Large intestine (tissue), 3 donors: ENCODE measurements at regions not wholly inside any gene's neighbourhood (a gene's known extent, or its start where the extent isn't known, plus 50 kb on each side); places are given as distances from the start of the nearest gene placed in this dataset.

Experiments used
- DNase-seq, 2 donors: peaks; one replicate each; pipeline versions ENCODE4 v3.0.0 to v3.0.0-alpha.2; 2013
- H3K27ac ChIP-seq: one replicate; pipeline ENCODE4 v1.5.1; 2013; ENCODE audit warnings: low read length
- H3K27me3 ChIP-seq: 2 replicates; pipeline ENCODE4 v1.6.1; 2013; ENCODE audit warnings: low read length; ENCODE audit not compliant: control insufficient read depth, insufficient read depth
- H3K36me3 ChIP-seq: 2 replicates; pipeline ENCODE4 v1.6.1; 2013; ENCODE audit warnings: low read length; ENCODE audit not compliant: control insufficient read depth, insufficient read depth
- H3K4me1 ChIP-seq: one replicate; pipeline ENCODE4 v1.6.1; 2013; ENCODE audit warnings: low read length; ENCODE audit not compliant: control insufficient read depth, insufficient read depth
- H3K4me3 ChIP-seq: one replicate; pipeline ENCODE4 v1.5.1; 2013; ENCODE audit warnings: low read length
- H3K9me3 ChIP-seq: one replicate; pipeline ENCODE4 v1.6.1; 2013; ENCODE audit warnings: mild to moderate bottlenecking, low read depth, low read length, moderate library complexity; ENCODE audit not compliant: control insufficient read depth
- WGBS: methylation state at CpG from one replicate; pipeline ENCODE4 v1.1.5; 2013; ENCODE audit warnings: low lambda C conversion rate; ENCODE audit not compliant: insufficient coverage; 5-methylcytosine and 5-hydroxymethylcytosine counted together

DNA sequence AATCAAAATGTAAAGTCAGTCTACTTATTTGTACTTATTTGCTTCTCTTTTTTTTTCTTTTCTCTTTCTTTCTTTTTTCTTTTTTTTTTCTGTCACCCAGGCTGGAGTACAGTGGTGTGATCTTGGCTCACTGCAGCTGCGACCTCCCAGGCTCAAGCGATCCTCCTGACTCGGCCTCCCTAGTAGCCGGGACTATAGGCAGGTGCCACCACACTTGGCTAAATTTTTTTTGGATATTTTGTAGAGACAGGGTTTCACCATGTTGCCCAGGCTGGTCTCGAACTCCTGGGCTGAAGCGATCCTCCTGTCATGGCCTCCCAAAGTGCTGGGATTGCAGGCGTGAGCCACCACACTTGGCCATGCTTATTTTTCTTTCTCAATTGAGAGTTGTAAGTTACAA lies 98.8 kb upstream of the ZBTB40 start:
- H3K9me3 ChIP-seq: no peaks in the 10 kb centered on the region
- H3K27me3 ChIP-seq: peaks cover 54% of the 10 kb centered on the region
- no peaks in the 10 kb centered on the region for H3K36me3 ChIP-seq
- no peak for DNase-seq
- no peak overlapping the region for H3K4me3 ChIP-seq
- H3K27ac ChIP-seq: no peak overlapping the region
- WGBS: 100% methylated on average over 1 of the region's 7 CpGs
- peaks cover 11% of the 10 kb centered on the region for H3K4me1 ChIP-seq

GRCh38 chr1:22359427-22359826 lies 92.2 kb upstream of the ZBTB40 start:
- WGBS: no CpG with 5 or more reads among the region's 4 CpGs
- no peaks in the 10 kb centered on the region for H3K4me1 ChIP-seq
- no peaks in the 10 kb centered on the region for H3K9me3 ChIP-seq
- no peak overlapping the region for H3K27ac ChIP-seq
- no peaks in the 10 kb centered on the region for H3K36me3 ChIP-seq
- H3K27me3 ChIP-seq: peaks cover 8% of the 10 kb centered on the region
- no peak for DNase-seq
- H3K4me3 ChIP-seq: no peak overlapping the region

GRCh38 chr1:22362626-22363402 lies 88.8 kb upstream of the ZBTB40 start:
- no peaks in the 10 kb centered on the region for H3K9me3 ChIP-seq
- no CpG with 5 or more reads among the region's 6 CpGs for WGBS
- H3K4me3 ChIP-seq: no peak overlapping the region

DNA sequence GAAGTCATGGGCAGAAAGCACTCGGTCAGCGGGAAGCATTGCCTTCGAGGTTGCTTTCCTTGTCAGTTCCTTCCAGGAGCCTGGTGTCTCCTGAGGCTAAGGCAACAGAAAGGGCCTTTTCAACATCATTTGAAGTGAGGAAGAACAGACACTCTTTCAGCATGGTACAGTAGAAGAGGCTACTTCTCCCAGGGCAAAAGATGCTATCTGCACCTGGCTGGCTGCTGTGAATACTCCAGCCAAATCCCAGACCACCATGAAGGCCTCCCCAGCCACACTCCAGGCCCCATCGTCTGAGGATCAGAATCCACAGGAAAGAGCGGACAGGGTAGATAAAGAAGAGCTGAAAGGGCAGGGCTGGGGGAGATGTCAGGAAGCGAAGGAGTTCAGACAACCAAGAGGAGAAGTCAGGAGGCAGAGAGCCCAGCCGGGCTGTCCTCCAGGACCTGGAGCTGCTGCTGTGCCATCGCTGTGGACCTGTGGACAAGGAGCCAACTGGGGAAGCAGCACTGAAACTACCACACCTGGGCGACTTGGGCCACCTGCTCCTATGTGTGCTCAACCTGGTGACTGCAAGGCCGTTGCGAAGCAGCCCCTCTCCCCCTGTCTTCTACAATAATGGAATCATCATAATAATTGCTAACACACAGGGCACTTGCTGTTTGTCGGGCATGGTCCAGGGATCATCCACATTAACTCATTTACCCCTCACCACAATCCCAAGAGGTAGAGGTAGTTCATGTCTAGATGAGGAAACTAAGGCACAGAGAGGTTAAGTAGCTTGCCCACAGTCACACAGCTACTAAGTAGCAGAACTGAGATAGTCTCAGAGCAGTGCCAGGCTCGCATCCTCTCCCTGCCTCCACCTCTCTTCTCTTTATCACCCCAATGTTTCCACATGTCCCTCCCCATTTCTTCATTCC lies 88.0 kb upstream of the ZBTB40 start:
- 100% methylated on average over 1 of the region's 13 CpGs for WGBS
- Histone ChIP-seq H3K27ac (no peak overlapping the region), H3K4me3 (no peak overlapping the region), H3K27me3 (peaks cover 4% of the 10 kb centered on the region), H3K4me1 (no peaks in the 10 kb centered on the region), H3K36me3 (no peaks in the 10 kb centered on the region), H3K9me3 (no peaks in the 10 kb centered on the region)
- no peak for DNase-seq

More at GRCh38 chr1:22362626-22363402, 88.8 kb upstream of the ZBTB40 start:
- Histone ChIP-seq H3K36me3 (no peaks in the 10 kb centered on the region), H3K27ac (no peak overlapping the region), H3K4me1 (no peaks in the 10 kb centered on the region), H3K27me3 (peaks cover 4% of the 10 kb centered on the region)
- DNase-seq: no peak

- no peak for DNase-seq
- no peaks in the 10 kb centered on the region for H3K9me3 ChIP-seq
- WGBS: 100% methylated on average over 1 of the region's 5 CpGs
- H3K27ac ChIP-seq: no peak overlapping the region
- H3K36me3 ChIP-seq: no peaks in the 10 kb centered on the region
- H3K4me3 ChIP-seq: no peak overlapping the region
- H3K27me3 ChIP-seq: peaks cover 4% of the 10 kb centered on the region
- H3K4me1 ChIP-seq: no peaks in the 10 kb centered on the region
Observed at GRCh38 chr1:22364326-22364650, 87.4 kb upstream of the ZBTB40 start.

DNA sequence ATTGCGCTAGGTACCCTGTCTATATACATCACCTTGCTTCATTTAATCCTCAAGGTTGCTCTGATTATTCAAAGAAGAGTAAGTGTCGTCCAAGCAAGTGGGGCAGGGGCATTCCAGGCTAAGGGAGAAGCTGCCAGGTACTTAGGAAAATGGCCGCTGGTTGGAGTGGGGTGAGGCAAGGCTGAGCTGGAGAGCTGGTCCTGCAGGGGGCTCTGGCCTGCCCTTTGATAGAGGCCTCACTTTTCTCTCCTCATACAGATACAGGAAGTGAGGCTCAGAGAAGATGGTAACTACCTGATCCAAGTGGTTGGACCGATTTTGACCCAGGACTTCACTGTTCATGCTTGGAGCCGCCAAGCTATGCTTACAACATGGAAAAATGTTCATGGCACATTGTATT lies 86.9 kb upstream of the ZBTB40 start:
- Histone ChIP-seq H3K27ac (no peak overlapping the region), H3K36me3 (no peaks in the 10 kb centered on the region), H3K4me3 (no peak overlapping the region), H3K27me3 (peaks cover 4% of the 10 kb centered on the region), H3K9me3 (no peaks in the 10 kb centered on the region), H3K4me1 (no peaks in the 10 kb centered on the region)
- WGBS: no CpG with 5 or more reads among the region's 5 CpGs
- no peak for DNase-seq

GRCh38 chr1:22365331-22366295 lies 86.0 kb upstream of the ZBTB40 start:
- H3K27me3 ChIP-seq: peaks cover 4% of the 10 kb centered on the region
- no peak overlapping the region for H3K4me3 ChIP-seq
- no CpG with 5 or more reads among the region's 19 CpGs for WGBS
- H3K9me3 ChIP-seq: no peaks in the 10 kb centered on the region
- no peak overlapping the region for H3K27ac ChIP-seq
- H3K36me3 ChIP-seq: no peaks in the 10 kb centered on the region
- DNase-seq: no peak
- no peaks in the 10 kb centered on the region for H3K4me1 ChIP-seq

GRCh38 chr1:22366346-22366745 lies 85.3 kb upstream of the ZBTB40 start:
- H3K9me3 ChIP-seq: no peaks in the 10 kb centered on the region
- H3K27me3 ChIP-seq: peaks cover 5% of the 10 kb centered on the region

GRCh38 chr1:22368125-22368524 lies 83.5 kb upstream of the ZBTB40 start:
- no CpG with 5 or more reads among the region's 1 CpG for WGBS
- Histone ChIP-seq H3K4me1 (no peaks in the 10 kb centered on the region), H3K27ac (no peak overlapping the region), H3K36me3 (no peaks in the 10 kb centered on the region), H3K4me3 (no peak overlapping the region), H3K9me3 (no peaks in the 10 kb centered on the region), H3K27me3 (peaks cover 7% of the 10 kb centered on the region)
- DNase-seq: no peak

More at GRCh38 chr1:22366346-22366745, 85.3 kb upstream of the ZBTB40 start:
- no peak for DNase-seq
- Histone ChIP-seq H3K4me1 (no peaks in the 10 kb centered on the region), H3K4me3 (no peak overlapping the region), H3K36me3 (no peaks in the 10 kb centered on the region), H3K27ac (no peak overlapping the region)
- no CpG with 5 or more reads among the region's 6 CpGs for WGBS
